ENCODE measurements at regions not wholly inside any gene's neighbourhood (a gene's known extent, or its start where the extent isn't known, plus 50 kb on each side); places are given as distances from the start of the nearest gene placed in this dataset.

GRCh38 chr5:6282352-6282751 is 96.0 kb downstream of the MED10 start:
- DNase-seq: no peak
- no peak overlapping the region for H3K9ac ChIP-seq (ENCODE audit: low read length)
- H2AFZ ChIP-seq (ENCODE audit: low read length): no peak overlapping the region
- no peak for TF ChIP-seq EZH2 (optimal IDR thresholded peaks at IDR 0.05; ENCODE audit: low read depth, low read length)
- no peak for TF ChIP-seq EZH2phosphoT487 (IDR thresholded peaks at IDR 0.05; ENCODE audit: low read length)
- no peak for TF ChIP-seq CTCF (IDR thresholded peaks at IDR 0.05; ENCODE audit: low read length)
- H3K27me3 ChIP-seq (replicated peaks; ENCODE audit: insufficient read depth, low read length): no peaks in the 10 kb centered on the region
- H3K9me2 ChIP-seq (replicated peaks; ENCODE audit: insufficient read depth, low read length): no peaks in the 10 kb centered on the region
- H3K79me2 ChIP-seq (ENCODE audit: low read length): no peaks in the 10 kb centered on the region
- peaks cover 6% of the 10 kb centered on the region; the same call in 1 of the 2 replicates for H3K4me1 ChIP-seq (ENCODE audit: low read length)
- no peak overlapping the region for H3K4me3 ChIP-seq (ENCODE audit: low read length)
- H3K36me3 ChIP-seq (replicated peaks; ENCODE audit: insufficient read depth, low read length): no peaks in the 10 kb centered on the region
- no peaks in the 10 kb centered on the region for H3F3A ChIP-seq (ENCODE audit: insufficient read depth, low read length)
- no peaks in the 10 kb centered on the region for H4K20me1 ChIP-seq (ENCODE audit: insufficient read depth, low read length)
- H3K27ac ChIP-seq (ENCODE audit: low read length): no peak overlapping the region
- H3K4me2 ChIP-seq (ENCODE audit: low read depth, low read length): no peak overlapping the region
- H3K9me3 ChIP-seq (replicated peaks; ENCODE audit: insufficient read depth, low read length): no peaks in the 10 kb centered on the region

GRCh38 chr5:6281818-6282217 is 96.5 kb downstream of the MED10 start:
- H3K4me2 ChIP-seq (ENCODE audit: low read depth, low read length): no peak overlapping the region
- no peaks in the 10 kb centered on the region for H3K36me3 ChIP-seq (replicated peaks; ENCODE audit: insufficient read depth, low read length)
- H3K4me3 ChIP-seq (ENCODE audit: low read length): no peak overlapping the region
- no peaks in the 10 kb centered on the region for H3K27me3 ChIP-seq (replicated peaks; ENCODE audit: insufficient read depth, low read length)
- H3K9ac ChIP-seq (ENCODE audit: low read length): no peak overlapping the region
- no peaks in the 10 kb centered on the region for H3K9me3 ChIP-seq (replicated peaks; ENCODE audit: insufficient read depth, low read length)
- TF ChIP-seq CTCF (IDR thresholded peaks at IDR 0.05; ENCODE audit: low read length): no peak
- no peak for TF ChIP-seq EZH2 (optimal IDR thresholded peaks at IDR 0.05; ENCODE audit: low read depth, low read length)
- no peak for TF ChIP-seq EZH2phosphoT487 (IDR thresholded peaks at IDR 0.05; ENCODE audit: low read length)
- no peaks in the 10 kb centered on the region for H3K9me2 ChIP-seq (replicated peaks; ENCODE audit: insufficient read depth, low read length)
- H3F3A ChIP-seq (ENCODE audit: insufficient read depth, low read length): no peaks in the 10 kb centered on the region
- H2AFZ ChIP-seq (ENCODE audit: low read length): no peak overlapping the region
- DNase-seq: no peak
- H3K79me2 ChIP-seq (ENCODE audit: low read length): no peaks in the 10 kb centered on the region
- no peak overlapping the region for H3K27ac ChIP-seq (ENCODE audit: low read length)
- H3K4me1 ChIP-seq (ENCODE audit: low read length): peaks cover 6% of the 10 kb centered on the region; the same call in 1 of the 2 replicates
- H4K20me1 ChIP-seq (ENCODE audit: insufficient read depth, low read length): no peaks in the 10 kb centered on the region

GRCh38 chr5:6280425-6281100 is 97.8 kb downstream of the MED10 start:
- Histone ChIP-seq H2AFZ (ENCODE audit: low read length) (no peak overlapping the region), H3K4me2 (ENCODE audit: low read depth, low read length) (no peak overlapping the region), H3K9ac (ENCODE audit: low read length) (no peak overlapping the region), H3K36me3 (replicated peaks; ENCODE audit: insufficient read depth, low read length) (no peaks in the 10 kb centered on the region), H3K27ac (ENCODE audit: low read length) (no peak overlapping the region), H3K79me2 (ENCODE audit: low read length) (no peaks in the 10 kb centered on the region), H3K9me3 (replicated peaks; ENCODE audit: insufficient read depth, low read length) (no peaks in the 10 kb centered on the region), H3K4me3 (ENCODE audit: low read length) (no peak overlapping the region), H4K20me1 (ENCODE audit: insufficient read depth, low read length) (no peaks in the 10 kb centered on the region), H3K9me2 (replicated peaks; ENCODE audit: insufficient read depth, low read length) (no peaks in the 10 kb centered on the region), H3K4me1 (ENCODE audit: low read length) (peaks cover 6% of the 10 kb centered on the region; the same call in 1 of the 2 replicates), H3F3A (ENCODE audit: insufficient read depth, low read length) (no peaks in the 10 kb centered on the region), H3K27me3 (replicated peaks; ENCODE audit: insufficient read depth, low read length) (no peaks in the 10 kb centered on the region)
- TF ChIP-seq CTCF (IDR thresholded peaks at IDR 0.05; ENCODE audit: low read length) (no peak), EZH2phosphoT487 (IDR thresholded peaks at IDR 0.05; ENCODE audit: low read length) (no peak), EZH2 (optimal IDR thresholded peaks at IDR 0.05; ENCODE audit: low read depth, low read length) (no peak)
- DNase-seq: no peak

All from MM.1S (cell line).